HG03439 (cell line): ENCODE measurements at regions not wholly inside any gene's neighbourhood (a gene's known extent, or its start where the extent isn't known, plus 50 kb on each side); places are given as distances from the start of the nearest gene placed in this dataset.

ENCODE experiments used
- ATAC-seq: cut with Tn5 transposase; IDR thresholded peaks from one replicate; pipeline ENCODE4 v1.9.1; 2021; ENCODE audit warnings: mild to moderate bottlenecking, moderate library complexity; ENCODE audit not compliant: unreplicated experiment

DNA sequence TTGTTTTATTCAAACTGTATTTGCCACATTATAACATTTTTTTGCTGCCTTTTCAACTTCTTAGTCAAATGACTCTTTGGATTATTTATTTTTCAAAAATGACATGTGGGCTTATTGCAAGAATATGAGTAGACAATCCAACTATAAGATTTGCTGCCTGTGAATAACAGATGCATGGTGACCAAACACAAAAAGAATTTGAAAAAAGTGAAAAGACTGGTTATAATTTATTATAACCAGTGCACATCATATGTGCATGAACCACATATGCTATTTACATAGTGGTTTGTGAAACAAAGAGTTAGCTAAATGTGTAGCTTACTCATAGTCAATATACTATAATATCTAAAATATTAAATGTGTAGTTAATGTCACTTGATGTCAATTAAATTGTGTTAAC, 2086.8 kb downstream of the ARAP2 start:
- no peak for ATAC-seq

DNA sequence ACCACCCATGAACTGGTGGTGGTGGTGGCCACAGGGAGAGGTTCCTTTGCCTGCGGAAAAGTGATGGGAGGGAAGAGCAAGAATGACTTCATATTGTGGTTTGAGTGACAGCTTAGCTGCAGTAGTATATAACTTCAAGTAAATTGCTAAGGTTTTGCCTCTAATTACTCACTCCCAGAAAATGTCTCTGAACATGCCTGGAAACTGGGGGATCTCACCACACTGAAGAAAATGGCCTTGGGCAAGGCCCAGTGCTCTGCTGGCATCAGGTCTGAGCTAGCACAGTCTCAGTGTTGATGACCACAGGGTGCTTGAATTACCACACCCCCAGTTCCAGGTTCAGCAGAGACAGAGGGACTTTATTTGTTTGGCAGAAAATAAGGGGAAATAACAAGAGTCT, 2085.4 kb downstream of the ARAP2 start:
- ATAC-seq: no peak

DNA sequence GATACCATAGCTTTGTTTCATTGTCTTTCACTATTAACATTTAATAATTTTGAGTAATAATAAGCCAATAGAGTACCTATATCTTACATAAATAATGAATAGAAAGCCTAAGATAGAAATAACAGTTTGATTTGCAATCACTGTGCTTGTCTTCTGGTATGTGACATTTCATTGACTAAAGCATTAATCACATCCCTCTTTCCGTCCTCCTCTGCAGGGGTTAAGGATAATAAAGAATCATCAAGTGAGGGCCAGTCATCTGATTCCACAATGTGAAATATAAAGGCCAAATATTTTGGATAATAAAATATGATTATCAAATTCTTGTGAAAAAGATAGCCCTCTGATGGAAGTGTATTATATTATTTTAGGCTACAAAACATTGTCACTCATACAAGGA, 2073.4 kb downstream of the ARAP2 start:
- no peak for ATAC-seq

DNA sequence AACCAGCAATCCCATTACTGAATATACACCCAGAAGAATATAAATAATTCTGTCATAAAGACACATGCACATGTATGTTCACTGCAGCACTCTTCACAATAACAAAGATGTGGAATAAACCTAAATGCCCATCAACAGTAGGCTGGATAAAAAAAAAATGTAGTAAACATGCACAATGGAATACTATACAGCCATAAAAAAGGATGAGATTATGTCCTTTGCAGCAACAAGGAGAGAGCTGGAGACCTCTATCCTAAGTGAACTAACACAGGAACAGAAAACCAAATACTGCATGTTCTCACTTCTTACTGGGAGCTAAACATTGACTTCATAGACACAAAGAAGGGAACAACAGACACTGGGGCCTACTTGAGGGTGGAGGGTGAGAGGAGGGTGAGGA, 2067.7 kb downstream of the ARAP2 start:
- no peak for ATAC-seq

DNA sequence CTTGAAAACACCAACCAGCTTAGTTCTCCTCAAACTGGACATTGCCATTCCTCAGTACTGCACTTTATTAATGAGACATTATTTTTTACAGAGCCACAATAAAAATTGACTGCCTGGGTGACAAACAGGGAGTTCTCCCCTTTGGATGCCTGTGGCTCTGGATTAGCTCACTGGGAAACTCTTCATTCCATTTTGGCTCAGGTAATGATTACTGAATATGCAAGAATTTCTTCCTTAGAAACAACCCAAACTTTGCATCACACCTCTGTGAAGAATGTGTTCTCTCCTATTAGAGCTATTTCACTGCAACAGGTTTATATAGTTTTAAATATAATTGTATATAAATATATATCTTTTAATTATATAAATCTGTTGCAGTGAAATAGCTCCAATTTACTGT, 2065.8 kb downstream of the ARAP2 start:
- ATAC-seq: no peak

DNA sequence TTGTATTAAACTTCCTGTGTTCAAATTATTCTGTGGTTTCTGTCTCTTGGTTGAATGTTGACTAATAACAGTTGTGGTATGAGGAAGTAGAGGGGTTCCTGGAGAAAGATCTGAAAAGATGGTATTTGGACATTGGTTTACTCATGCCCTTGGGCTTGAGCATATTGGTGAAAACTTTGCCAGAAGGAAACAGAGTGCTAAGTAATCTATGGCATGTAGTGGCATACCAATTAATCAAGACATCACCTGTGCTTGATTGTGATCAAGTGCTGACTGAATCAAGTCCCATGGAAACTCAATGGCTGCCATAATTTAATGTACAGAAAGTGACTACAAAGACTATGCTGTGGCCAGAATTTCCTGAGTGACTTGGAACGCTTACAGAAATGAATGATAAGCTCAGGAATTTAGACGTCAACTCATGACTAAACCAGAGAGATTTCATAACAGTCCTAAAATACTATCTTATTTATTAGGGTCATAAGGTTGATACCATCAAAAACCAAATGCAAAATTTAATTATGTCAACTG, 2062.9 kb downstream of the ARAP2 start:
- ATAC-seq: no peak

DNA sequence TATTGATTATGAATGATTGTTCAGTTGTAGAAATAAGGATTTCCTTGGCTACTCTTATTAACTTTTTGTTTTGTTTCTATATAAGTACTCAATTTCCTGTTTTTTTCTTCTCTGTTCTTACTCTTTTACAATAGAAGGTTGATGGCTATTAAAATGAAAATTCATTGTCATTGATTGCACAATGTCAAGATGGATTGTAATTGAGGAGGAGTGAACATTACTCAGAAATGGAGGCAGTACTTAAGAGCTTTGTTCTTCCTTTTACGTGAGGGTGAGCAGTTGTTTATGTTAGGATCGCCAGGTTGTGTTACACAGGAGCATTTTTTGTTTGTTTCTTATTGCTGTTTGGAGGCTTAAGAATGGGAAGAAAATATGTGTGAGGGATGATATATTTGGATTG, 2062.4 kb downstream of the ARAP2 start:
- ATAC-seq: no peak

DNA sequence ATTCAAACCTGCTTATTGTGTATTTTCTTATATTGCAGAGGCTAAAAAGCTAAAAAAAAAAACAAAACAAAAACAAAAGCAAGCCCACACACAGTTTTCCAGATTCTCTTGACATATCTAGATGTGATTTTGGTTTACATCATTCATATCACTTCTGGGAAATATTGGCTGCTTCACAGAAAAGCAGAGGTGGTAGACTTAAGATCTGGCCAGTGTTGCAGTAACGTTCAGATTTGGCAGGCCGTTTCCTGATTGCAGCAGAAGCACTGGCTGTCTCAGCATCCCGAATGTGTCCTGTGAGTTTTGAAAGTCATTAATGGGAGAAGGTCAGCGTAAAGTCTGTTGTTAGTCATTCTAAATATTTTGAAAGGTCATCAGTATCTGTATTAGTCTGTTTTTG, 2062.0 kb downstream of the ARAP2 start:
- no peak for ATAC-seq

DNA sequence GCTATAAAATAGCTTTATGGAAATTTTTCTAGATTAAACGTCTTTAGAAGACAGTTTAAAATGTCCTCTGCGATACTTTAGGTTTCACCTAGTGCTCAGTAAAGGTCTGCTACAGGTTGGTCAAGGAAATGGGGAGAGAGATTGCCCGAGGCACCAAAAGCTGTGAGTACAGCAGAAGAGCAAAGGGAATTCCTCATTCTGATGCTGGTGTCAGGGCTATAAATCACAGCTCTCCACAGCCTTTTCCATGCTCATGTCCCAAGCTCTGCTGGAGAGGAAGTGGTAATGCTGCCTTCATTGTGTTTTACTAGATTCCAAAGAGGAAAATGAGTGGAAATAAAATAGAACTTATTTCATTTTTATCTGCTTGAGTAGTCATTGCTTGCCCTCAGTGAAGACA, 2060.4 kb downstream of the ARAP2 start:
- no peak for ATAC-seq

DNA sequence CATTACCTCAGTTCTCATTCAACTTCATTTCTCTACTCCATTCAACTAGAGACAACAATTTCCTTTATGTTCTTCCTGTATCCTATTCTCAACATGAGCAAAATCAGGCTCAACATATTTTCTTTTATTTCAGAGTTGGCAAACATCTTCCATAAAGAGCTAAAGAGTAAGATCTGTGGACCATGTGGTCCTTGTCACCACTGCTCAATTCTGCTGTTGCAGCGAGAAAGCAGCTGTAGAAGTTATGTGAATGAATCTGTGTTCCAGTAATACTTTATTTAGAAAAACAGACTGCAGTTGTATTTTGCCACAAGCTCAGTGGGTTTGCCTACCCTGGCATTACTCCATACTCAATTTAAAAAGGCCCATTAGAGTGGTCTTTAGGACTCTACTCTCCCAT, 2057.3 kb downstream of the ARAP2 start:
- no peak for ATAC-seq

DNA sequence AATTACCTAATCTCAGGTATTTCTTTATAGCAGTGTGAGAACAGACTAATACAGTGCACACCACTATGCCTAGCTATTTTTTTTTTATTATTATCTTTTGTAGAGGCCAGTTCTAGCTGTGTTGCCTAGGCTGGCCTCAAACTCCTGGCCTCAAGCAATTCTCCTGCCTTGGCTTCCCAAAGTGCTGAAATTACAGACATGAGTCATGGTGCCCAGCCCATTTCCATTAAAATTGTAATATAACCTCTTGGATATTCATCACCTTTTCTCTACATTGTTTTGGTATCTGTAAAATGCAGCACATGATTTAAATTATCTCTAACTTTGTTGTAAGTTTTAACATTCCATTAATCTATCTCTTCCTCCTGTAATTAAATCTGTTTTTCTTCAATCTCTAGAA, 2052.9 kb downstream of the ARAP2 start:
- ATAC-seq: no peak

DNA sequence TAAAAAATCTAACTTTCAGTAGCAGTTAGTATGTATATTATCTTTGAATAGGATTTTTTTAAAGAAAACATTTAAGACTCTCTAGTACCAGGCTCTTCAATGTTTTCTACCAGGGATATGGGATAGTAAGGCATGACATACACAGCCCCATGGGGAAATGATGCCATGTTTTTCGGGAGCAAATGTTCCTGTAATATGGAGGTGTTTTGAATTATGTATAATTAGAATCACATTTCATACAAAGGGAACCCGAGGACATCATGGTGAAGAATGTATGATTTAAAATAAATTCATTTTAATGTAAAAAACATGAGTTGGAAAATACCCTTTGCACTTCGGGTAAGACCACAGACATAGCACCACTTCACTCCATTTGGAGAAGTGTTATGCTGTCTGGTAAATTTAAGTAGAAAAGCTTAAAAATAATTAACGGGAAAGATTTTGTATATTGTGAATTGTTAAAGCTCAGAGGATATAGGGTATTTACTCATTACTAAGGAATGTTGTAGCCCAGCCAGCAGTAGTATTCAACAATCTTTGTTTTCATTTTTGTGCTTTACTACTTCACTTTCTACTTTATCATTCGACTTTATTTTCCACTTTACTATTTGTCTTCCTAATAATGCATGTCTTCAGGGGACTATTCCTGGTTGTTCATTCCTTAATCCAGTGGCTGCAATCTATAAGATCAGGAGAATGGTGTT, 2050.7 kb downstream of the ARAP2 start:
- no peak for ATAC-seq

DNA sequence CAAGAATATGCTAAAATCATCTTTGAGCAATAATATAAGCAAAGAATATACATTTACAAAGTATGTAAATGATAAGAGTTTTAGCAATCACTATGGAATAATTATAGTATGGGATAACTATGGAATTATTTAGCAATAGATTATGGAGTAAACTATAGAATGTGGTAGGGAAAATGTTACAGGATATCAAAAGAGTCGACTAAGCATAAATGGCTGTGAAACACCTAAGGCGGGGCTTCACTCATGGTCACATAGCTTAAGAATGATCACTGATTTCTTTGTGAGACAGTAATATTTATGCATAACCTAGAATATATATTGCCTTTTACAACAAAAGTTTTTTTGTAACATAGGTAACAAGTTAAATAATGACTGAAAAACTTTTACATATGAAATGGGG, 2049.7 kb downstream of the ARAP2 start:
- ATAC-seq: no peak

DNA sequence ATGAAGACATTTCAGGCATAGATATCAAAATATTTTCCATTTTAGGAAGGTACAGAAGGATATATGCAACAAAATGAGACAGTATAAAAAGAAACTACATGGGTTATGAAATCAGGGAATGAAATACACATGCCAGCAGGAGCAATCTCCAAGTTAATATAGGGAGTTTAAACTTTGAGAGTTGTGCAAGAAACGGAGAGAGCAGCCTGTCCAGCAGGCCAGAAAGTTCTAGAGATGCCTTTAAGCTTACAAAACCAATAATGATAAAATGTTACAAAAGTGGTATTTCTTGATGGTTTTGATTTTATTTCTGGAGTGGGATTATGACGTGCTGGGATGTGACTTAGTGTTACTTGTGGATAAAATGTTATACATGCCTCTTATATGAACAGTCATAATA, 2047.9 kb downstream of the ARAP2 start:
- no peak for ATAC-seq

DNA sequence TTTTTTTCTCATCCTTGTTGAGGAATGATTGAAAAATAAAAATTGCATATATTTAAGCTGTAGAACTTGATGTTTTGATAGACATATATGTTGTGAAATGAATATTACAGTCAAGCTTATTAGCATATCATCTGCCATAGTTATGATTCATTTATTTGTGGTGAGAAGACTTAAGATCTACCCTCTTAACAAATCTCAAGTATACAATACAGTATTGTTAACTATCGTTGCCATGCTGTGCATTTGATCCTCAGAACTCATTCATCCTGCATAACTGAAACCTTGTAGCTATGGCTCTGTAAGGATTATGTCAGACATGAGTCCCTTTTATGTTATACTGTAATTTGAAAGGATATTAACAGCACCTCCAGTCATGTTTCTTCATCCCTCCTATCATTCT, 2045.3 kb downstream of the ARAP2 start:
- ATAC-seq: no peak

DNA sequence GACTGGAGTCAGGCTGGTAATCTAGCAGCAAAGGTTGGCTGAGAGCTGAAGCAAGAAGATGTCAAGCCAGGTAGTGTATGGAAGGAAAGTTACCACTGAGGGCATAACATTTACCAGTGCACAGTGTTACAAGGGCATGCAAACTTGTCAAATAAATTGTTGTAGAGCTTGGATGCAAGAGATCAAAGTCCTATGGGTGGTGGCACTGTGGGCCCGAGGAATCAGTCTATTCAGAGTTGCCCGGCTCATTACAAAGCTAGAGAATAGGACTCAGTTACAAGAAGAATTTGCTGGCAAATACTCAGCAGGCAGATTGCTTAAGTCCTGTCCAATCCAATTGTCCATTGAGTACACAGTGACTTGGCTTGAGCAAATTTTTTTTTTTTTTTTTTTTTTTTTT, 2043.8 kb downstream of the ARAP2 start:
- no peak for ATAC-seq

DNA sequence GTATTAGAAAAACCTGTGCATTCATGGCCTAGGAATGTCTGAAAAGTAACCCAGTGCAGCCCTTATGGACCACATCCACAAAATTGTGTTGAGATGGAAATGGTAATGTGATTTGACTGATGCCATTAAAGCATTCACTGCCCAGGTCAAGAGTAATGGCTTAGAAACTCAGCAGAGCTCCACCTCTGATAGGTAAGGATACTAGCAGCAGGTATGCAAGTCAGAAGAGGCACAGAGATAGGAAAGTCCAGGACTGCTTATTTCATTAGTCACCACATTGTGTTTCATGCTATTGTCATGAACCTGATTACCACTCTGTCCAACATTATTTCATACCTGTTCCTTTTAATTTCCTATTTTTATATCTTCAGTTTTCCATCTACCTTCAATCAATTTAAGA, 2042.2 kb downstream of the ARAP2 start:
- no peak for ATAC-seq

DNA sequence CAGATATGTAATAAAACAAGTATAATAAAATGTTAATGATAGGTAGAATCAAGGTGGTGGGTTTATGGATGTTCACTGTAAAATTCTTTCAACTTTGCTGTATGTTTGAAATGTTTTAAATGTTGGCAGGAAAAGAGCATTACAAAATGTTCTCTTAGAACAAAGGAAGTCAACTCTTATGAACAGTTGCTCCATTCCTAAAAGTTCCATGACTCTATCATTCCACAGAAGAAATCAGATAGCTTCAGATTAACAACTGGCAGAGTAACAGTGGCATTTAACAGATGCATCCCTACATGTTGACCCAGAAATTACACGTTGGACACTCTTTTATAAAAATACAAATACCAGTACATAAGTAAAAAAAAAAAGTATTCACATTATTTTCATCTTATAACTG, 2023.7 kb downstream of the ARAP2 start:
- ATAC-seq: no peak

DNA sequence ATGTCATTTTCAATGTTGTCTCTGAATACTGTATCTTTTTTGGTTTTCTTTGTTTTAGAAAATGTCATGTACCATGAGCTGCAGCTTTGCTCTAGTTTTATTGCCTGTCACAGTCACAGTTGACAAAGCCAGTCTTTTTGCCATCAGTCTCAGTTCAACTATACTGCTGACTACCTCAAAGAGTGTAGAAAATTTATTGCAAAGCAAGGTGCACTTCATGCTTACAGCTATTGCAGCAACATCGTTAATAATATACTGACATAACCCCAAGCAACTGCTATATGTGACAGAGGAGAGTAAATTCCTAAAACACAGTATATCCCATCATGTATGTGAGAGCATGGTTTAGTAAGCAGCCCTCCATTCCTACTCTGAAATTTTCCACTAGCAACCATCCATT, 2022.3 kb downstream of the ARAP2 start:
- ATAC-seq: no peak

DNA sequence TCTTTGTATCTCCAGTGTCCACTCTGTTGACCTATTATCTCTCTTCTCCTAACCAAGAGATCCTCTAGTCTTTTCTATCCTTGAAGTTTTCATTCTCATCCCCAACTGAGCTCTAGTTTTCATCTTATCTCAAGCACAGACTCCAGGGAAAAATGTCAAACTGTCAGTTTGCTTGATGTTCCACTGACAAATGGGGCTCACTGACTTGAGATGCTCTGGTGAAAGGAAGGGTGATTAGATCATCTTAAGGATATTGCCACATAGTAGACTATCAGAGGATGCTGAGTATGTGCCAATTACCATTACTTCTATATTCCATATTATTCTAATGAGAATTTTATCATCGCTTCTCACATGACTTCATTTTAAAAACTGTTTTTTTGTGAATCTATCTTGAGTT, 2008.2 kb downstream of the ARAP2 start:
- ATAC-seq: no peak

DNA sequence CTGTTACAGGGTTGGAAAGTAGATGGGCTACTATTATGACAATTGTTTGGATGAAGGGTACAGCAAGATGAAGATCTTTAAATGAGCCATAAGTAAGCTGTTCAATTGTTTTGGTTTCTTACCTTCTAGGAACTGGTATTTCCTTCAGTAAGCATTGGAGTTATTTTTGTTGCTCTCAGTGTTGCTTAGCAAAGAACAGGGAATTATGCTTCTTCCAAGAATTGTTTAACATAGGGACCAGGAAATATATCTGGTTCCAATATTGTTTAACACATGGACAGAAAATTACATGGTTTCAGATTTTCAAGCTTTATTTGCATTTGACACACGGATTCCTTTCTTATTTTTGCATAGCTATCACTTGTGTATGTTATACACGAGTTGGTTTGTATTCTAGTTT, 1999.0 kb downstream of the ARAP2 start:
- ATAC-seq: no peak

DNA sequence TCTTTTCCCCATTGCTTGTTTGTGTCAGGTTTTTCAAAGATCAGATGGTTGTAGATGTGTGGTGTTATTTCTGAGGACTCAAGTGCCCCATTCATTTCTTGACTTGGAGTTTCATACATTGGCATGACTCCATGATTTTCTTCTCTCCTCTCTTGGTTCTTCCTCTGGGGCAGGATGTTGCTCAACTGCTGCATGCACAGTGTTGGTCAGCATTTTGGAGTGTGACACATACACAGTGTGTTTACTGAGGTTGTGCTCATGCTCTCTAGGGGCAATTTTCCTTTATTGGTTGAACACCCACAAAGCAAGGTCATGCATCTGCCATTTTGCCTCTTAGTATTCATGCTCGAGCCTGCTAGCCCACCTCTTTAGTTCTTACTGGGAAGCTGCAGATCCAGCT, 1993.8 kb downstream of the ARAP2 start:
- ATAC-seq: no peak

DNA sequence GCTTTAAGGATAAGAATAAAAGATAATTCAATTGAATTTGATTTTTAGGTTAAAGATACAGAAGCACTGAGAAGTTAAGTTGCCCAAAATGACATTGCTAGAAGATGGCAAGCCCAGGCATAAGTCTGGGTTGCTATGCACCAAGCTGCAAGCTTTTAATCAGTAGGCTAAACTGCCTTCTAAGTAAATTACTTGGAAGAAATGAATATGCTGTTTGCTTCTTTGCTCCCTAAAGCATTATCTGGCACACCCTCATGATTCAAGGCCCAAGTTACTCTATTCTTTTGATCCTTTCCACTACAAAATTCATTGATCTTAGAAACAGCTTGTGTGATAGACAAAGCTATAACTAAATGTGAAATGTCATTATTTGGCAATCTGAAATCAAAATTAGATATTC, 1991.1 kb downstream of the ARAP2 start:
- no peak for ATAC-seq
